Mammary epithelial cell (primary cell): ENCODE measurements at regions not wholly inside any gene's neighbourhood (a gene's known extent, or its start where the extent isn't known, plus 50 kb on each side); places are given as distances from the start of the nearest gene placed in this dataset.

Experiments
- EZH2 ChIP-seq: IDR thresholded peaks from 2 replicates; pipeline ENCODE4 v1.6.1; 2012; ENCODE audit warnings: low read length, inconsistent platforms, borderline replicate concordance
- TF ChIP-seq, protein P1 (sequence below), 2 donors: IDR thresholded peaks in 1 of 2; conservative IDR thresholded peaks in 1 of 2; 2 replicates each; pipeline ENCODE4 v1.5.1; 2011 to 2012; ENCODE audit warnings: inconsistent platforms in 2 of 2, low read length in 2 of 2, mild to moderate bottlenecking in 2 of 2, control low read depth in 1 of 2, low read depth in 1 of 2; ENCODE audit not compliant: insufficient read depth in 1 of 2; ENCODE audit errors: extremely low read depth in 1 of 2

- TF ChIP-seq, protein P1, sequence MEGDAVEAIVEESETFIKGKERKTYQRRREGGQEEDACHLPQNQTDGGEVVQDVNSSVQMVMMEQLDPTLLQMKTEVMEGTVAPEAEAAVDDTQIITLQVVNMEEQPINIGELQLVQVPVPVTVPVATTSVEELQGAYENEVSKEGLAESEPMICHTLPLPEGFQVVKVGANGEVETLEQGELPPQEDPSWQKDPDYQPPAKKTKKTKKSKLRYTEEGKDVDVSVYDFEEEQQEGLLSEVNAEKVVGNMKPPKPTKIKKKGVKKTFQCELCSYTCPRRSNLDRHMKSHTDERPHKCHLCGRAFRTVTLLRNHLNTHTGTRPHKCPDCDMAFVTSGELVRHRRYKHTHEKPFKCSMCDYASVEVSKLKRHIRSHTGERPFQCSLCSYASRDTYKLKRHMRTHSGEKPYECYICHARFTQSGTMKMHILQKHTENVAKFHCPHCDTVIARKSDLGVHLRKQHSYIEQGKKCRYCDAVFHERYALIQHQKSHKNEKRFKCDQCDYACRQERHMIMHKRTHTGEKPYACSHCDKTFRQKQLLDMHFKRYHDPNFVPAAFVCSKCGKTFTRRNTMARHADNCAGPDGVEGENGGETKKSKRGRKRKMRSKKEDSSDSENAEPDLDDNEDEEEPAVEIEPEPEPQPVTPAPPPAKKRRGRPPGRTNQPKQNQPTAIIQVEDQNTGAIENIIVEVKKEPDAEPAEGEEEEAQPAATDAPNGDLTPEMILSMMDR (conservative IDR thresholded peaks at IDR 0.05 in 1 of 2, IDR thresholded peaks at IDR 0.05 in 1 of 2; ENCODE audit: extremely low read depth in 1 of 2, insufficient read depth in 1 of 2, low read depth in 1 of 2, low read length in 2 of 2), result no peak
- no peak for TF ChIP-seq EZH2
Measured at GRCh38 chr2:74037379-74037860, 52.7 kb downstream of the TET3 start.
